ENCODE measurements at regions not wholly inside any gene's neighbourhood (a gene's known extent, or its start where the extent isn't known, plus 50 kb on each side); places are given as distances from the start of the nearest gene placed in this dataset.

DNA sequence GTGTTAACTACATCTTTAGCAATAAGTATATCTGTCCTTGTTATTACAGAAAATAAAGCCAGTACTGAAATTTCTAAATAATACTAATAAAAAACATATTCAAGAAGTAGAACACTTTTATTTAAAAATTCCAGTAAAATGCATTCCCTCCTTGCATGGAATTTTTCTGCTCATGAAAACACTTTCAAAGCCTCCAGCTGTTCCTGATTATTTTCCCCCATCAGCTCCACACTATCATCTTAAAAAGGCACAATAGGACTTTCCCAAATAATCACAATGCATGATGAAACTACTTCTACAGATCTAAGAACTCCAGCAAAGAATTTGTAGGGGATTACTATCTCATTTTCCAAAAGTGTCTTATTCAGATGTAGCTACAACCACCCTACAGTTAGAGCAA lies 162.6 kb upstream of the USP25 start:
- Histone ChIP-seq H3K27ac (ENCODE audit: low read depth in 1 of 2, low read length in 2 of 2) (no peak overlapping the region), H3K27me3 (ENCODE audit: control insufficient read depth in 1 of 2, insufficient read depth in 2 of 2, low read length in 1 of 2) (no peaks in the 10 kb centered on the region), H3K36me3 (ENCODE audit: control insufficient read depth in 1 of 2, insufficient read depth in 2 of 2, low read length in 1 of 2) (no peaks in the 10 kb centered on the region), H3K4me3 (ENCODE audit: low read length in 2 of 2) (no peak overlapping the region), H3K9me3 (ENCODE audit: control insufficient read depth, low read length) (peaks cover 1% of the 10 kb centered on the region), H3K4me1 (ENCODE audit: control insufficient read depth in 1 of 2, insufficient read depth in 2 of 2, low read length in 2 of 2) (no peaks in the 10 kb centered on the region)
- intact Hi-C loops (cut with DNase I): no loop called here
- no peak for DNase-seq
- no peak for ATAC-seq (ENCODE audit: low FRiP score)

DNA sequence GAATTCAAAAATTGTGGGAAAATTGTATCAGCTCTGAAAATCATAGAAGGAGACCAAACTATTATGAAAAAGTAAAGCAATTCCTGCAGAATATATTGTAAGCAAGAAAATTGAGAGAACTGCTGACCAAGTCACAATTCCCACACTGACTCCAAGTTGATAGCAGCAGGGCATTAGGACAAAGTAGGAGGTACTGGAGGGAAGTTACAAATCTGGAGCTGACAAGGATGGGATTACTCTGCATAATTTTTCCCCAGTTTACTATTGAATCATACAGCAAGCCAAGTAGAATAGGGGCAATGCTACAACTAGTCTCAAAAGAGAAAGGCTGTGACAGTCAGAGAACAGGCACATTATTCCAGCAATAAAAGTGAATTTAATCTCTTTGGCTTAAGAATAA lies 161.3 kb upstream of the USP25 start:
- Histone ChIP-seq H3K27me3 (ENCODE audit: control insufficient read depth in 1 of 2, insufficient read depth in 2 of 2, low read length in 1 of 2) (no peaks in the 10 kb centered on the region), H3K4me3 (ENCODE audit: low read length in 2 of 2) (no peak overlapping the region), H3K9me3 (ENCODE audit: control insufficient read depth, low read length) (peaks cover 1% of the 10 kb centered on the region), H3K4me1 (ENCODE audit: control insufficient read depth in 1 of 2, insufficient read depth in 2 of 2, low read length in 2 of 2) (no peaks in the 10 kb centered on the region), H3K27ac (ENCODE audit: low read depth in 1 of 2, low read length in 2 of 2) (no peak overlapping the region), H3K36me3 (ENCODE audit: control insufficient read depth in 1 of 2, insufficient read depth in 2 of 2, low read length in 1 of 2) (no peaks in the 10 kb centered on the region)
- no peak for DNase-seq
- ATAC-seq (ENCODE audit: low FRiP score): no peak
- intact Hi-C loops (cut with DNase I): no loop called here

DNA sequence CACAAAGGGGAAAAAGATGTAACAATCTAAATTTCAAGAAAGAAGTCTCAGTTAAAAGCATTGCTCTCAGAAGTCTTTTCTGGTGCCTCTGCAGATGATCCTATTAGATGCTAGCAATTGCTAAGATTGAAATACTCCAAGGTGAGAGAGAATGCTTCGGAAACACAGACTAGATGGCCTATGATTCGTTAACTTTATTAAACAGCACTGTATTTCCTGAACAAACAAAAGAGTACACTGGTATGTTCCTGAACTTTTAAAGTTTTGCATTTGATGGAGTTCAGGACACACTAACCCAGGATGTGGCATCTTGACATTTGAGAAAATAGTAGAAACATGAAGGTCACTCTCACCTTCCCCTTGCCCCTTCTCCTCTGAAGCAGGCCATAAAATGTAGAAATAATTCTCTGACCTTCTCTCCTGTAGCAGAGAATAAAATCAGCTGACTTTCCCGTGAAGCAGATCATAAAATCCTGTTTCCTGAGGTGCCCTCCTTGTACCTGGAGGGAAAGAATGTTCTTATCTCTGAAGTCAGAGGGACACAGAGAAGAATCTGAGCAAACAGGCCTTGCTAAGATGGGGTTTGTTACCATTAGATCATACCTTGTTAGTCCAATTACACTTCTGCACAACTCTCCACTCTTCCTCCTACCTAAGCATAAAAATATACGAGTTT lies 142.9 kb upstream of the USP25 start:
- WGBS, 2 donors: 83 to 89% methylated on average over 4 of the region's 4 CpGs

DNA sequence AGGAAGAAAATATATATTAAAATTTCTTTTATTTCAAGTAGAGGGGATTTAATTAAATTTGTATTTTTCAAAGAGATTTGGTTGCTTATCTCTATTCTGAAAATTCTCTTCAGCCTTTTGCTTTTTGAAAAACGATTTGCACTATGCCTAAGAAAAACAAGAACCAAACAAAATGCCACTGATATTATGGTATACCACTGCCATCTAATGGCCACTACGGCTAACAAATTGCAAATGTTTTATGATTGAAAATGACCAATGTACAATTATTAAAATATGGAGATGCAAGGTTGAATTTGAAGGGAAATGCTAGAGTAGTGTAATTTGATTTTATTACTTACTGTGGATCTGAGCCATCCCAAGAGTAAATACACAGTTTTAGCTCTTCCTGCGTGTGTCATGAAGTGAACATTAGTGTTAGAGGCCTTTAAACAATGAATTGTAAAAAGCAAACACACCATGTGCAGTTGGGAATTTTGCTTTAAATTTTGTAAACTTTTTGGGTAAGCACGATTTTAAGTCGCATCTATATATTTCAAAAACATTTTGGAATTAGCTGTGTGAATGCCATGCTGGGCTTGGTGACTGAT lies 137.4 kb upstream of the USP25 start:
- no peak for ATAC-seq (ENCODE audit: low FRiP score)

More for the DNA sequence above, 142.9 kb upstream of the USP25 start:
- no peak for DNase-seq
- intact Hi-C loops (cut with DNase I): no loop called here
- Histone ChIP-seq H3K27ac (ENCODE audit: low read depth in 1 of 2, low read length in 2 of 2) (no peak overlapping the region), H3K9me3 (ENCODE audit: control insufficient read depth, low read length) (no peaks in the 10 kb centered on the region), H3K27me3 (ENCODE audit: control insufficient read depth in 1 of 2, insufficient read depth in 2 of 2, low read length in 1 of 2) (no peaks in the 10 kb centered on the region), H3K36me3 (ENCODE audit: control insufficient read depth in 1 of 2, insufficient read depth in 2 of 2, low read length in 1 of 2) (no peaks in the 10 kb centered on the region), H3K4me1 (ENCODE audit: control insufficient read depth in 1 of 2, insufficient read depth in 2 of 2, low read length in 2 of 2) (no peaks in the 10 kb centered on the region), H3K4me3 (ENCODE audit: low read length in 2 of 2) (no peak overlapping the region)
- no peak for ATAC-seq (ENCODE audit: low FRiP score)

DNA sequence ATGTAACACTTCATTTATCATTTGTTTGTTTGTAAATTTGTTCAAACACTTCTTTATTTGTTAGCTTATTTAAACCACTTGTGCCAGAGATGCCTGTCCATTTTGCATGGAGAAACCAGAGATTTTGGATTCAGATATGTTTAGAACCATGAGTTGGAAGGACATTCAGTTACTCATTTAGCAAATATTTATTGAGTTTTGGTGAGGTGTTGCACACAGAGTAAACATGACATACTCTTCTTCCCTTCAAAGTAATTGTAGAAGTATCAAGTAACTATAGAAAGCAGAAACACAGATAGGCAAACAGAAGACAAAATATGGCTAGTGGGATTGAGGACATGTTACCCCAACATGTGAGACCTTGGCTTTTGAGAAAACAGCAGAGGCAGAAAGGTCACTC lies 136.8 kb upstream of the USP25 start:
- H3K9me3 ChIP-seq (ENCODE audit: control insufficient read depth, low read length): no peaks in the 10 kb centered on the region
- intact Hi-C loops (cut with DNase I): loop anchor here in 1 of 2 donors (10.0 kb wide), 1 partner anchor 1338 kb away; no protein-coding TSS in a partner anchor
- no peak for DNase-seq

More for the DNA sequence above, 137.4 kb upstream of the USP25 start:
- no peaks in the 10 kb centered on the region for H3K4me1 ChIP-seq (ENCODE audit: control insufficient read depth in 1 of 2, insufficient read depth in 2 of 2, low read length in 2 of 2)
- WGBS, 2 donors: 28 to 31% methylated on average over 5 of the region's 5 CpGs
- H3K36me3 ChIP-seq (ENCODE audit: control insufficient read depth in 1 of 2, insufficient read depth in 2 of 2, low read length in 1 of 2): no peaks in the 10 kb centered on the region
- H3K27me3 ChIP-seq (ENCODE audit: control insufficient read depth in 1 of 2, insufficient read depth in 2 of 2, low read length in 1 of 2): no peaks in the 10 kb centered on the region
- no peaks in the 10 kb centered on the region for H3K9me3 ChIP-seq (ENCODE audit: control insufficient read depth, low read length)
- no peak overlapping the region for H3K27ac ChIP-seq (ENCODE audit: low read depth in 1 of 2, low read length in 2 of 2)
- no peak for DNase-seq
- intact Hi-C loops (cut with DNase I): loop anchor here in 1 of 2 donors (10.0 kb wide), 1 partner anchor 1338 kb away; no protein-coding TSS in a partner anchor
- no peak overlapping the region for H3K4me3 ChIP-seq (ENCODE audit: low read length in 2 of 2)

DNA sequence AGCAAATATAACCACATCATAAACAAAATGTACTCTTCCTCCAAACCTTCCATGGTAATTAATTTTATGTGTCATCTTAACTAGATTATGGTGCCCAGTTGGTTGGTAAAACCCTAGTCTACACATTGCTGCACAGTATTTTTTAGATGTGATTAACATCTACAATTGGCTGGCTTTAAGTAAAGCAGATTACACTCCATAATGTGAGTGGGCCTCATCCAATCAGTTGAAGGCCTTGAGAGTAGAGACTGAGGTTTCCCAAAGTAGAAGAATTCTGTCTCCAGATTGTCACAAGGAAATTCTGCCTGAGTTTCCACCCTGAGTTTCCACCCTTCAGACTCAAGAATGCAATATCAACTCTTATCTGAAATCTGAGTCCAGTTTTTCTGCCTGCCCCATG lies 128.4 kb upstream of the USP25 start:
- H3K36me3 ChIP-seq (ENCODE audit: control insufficient read depth in 1 of 2, insufficient read depth in 2 of 2, low read length in 1 of 2): no peaks in the 10 kb centered on the region
- DNase-seq: no peak
- H3K9me3 ChIP-seq (ENCODE audit: control insufficient read depth, low read length): no peaks in the 10 kb centered on the region
- no peaks in the 10 kb centered on the region for H3K4me1 ChIP-seq (ENCODE audit: control insufficient read depth in 1 of 2, insufficient read depth in 2 of 2, low read length in 2 of 2)
- no peak overlapping the region for H3K4me3 ChIP-seq (ENCODE audit: low read length in 2 of 2)
- intact Hi-C loops (cut with DNase I): no loop called here
- H3K27me3 ChIP-seq (ENCODE audit: control insufficient read depth in 1 of 2, insufficient read depth in 2 of 2, low read length in 1 of 2): no peaks in the 10 kb centered on the region
- H3K27ac ChIP-seq (ENCODE audit: low read depth in 1 of 2, low read length in 2 of 2): no peak overlapping the region
- no peak for ATAC-seq (ENCODE audit: low FRiP score)

More for the DNA sequence above, 136.8 kb upstream of the USP25 start:
- no peak for ATAC-seq (ENCODE audit: low FRiP score)
- H3K27me3 ChIP-seq (ENCODE audit: control insufficient read depth in 1 of 2, insufficient read depth in 2 of 2, low read length in 1 of 2): no peaks in the 10 kb centered on the region
- H3K27ac ChIP-seq (ENCODE audit: low read depth in 1 of 2, low read length in 2 of 2): no peak overlapping the region
- H3K4me1 ChIP-seq (ENCODE audit: control insufficient read depth in 1 of 2, insufficient read depth in 2 of 2, low read length in 2 of 2): no peaks in the 10 kb centered on the region
- H3K36me3 ChIP-seq (ENCODE audit: control insufficient read depth in 1 of 2, insufficient read depth in 2 of 2, low read length in 1 of 2): no peaks in the 10 kb centered on the region
- no peak overlapping the region for H3K4me3 ChIP-seq (ENCODE audit: low read length in 2 of 2)

DNA sequence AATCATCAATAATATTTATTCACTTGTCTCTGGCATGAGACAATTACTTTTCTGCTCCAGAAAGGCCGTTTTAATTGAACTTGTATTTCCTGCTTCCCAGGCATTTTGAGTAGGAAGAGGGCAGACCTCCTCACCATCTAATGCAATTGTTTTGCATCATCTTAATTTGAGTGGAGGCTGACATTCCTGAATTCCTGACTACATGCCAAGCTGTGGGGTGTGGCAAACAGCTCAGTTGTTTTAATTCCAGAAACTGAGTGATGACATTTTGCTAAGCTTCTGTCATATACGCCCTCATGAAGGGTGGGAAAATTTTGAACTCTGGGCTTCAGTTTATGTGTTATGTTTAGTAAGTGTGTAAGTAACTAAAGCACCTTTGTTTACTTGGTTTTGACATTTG lies 125.4 kb upstream of the USP25 start:
- intact Hi-C loops (cut with DNase I): no loop called here
- WGBS, 2 donors: 25 to 28% methylated on average over 2 of the region's 2 CpGs
- no peaks in the 10 kb centered on the region for H3K36me3 ChIP-seq (ENCODE audit: control insufficient read depth in 1 of 2, insufficient read depth in 2 of 2, low read length in 1 of 2)
- ATAC-seq (ENCODE audit: low FRiP score): no peak
- no peaks in the 10 kb centered on the region for H3K4me1 ChIP-seq (ENCODE audit: control insufficient read depth in 1 of 2, insufficient read depth in 2 of 2, low read length in 2 of 2)
- H3K27me3 ChIP-seq (ENCODE audit: control insufficient read depth in 1 of 2, insufficient read depth in 2 of 2, low read length in 1 of 2): no peaks in the 10 kb centered on the region
- H3K9me3 ChIP-seq (ENCODE audit: control insufficient read depth, low read length): no peaks in the 10 kb centered on the region
- no peak for DNase-seq
- no peak overlapping the region for H3K27ac ChIP-seq (ENCODE audit: low read depth in 1 of 2, low read length in 2 of 2)
- H3K4me3 ChIP-seq (ENCODE audit: low read length in 2 of 2): no peak overlapping the region

DNA sequence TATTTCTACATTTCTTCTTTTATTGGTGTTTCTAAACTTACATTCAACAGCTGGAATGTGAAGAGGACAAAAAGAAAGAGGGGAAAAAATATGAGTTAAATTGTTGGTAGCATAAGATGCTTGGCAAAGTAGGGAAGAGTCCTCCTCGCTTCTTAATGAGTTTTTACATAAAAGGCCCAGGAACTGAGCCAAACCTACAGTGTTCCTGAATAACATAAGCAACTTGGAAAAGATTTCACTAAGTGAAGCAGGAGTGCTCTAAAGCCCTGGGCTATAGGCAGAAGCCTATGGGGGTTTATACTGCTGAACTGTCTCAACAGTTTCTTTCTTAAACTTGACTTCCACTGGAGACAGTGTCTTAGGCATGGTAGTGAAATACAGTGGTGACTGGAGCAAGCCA lies 115.0 kb upstream of the USP25 start:
- no peaks in the 10 kb centered on the region for H3K4me1 ChIP-seq (ENCODE audit: control insufficient read depth in 1 of 2, insufficient read depth in 2 of 2, low read length in 2 of 2)
- H3K27me3 ChIP-seq (ENCODE audit: control insufficient read depth in 1 of 2, insufficient read depth in 2 of 2, low read length in 1 of 2): no peaks in the 10 kb centered on the region
- DNase-seq: no peak
- WGBS, 2 donors: 26 to 53% methylated on average over 1 of the region's 1 CpG
- ATAC-seq (ENCODE audit: low FRiP score): no peak
- no peak overlapping the region for H3K4me3 ChIP-seq (ENCODE audit: low read length in 2 of 2)
- H3K27ac ChIP-seq (ENCODE audit: low read depth in 1 of 2, low read length in 2 of 2): no peak overlapping the region
- intact Hi-C loops (cut with DNase I): no loop called here
- no peaks in the 10 kb centered on the region for H3K9me3 ChIP-seq (ENCODE audit: control insufficient read depth, low read length)
- H3K36me3 ChIP-seq (ENCODE audit: control insufficient read depth in 1 of 2, insufficient read depth in 2 of 2, low read length in 1 of 2): no peaks in the 10 kb centered on the region

DNA sequence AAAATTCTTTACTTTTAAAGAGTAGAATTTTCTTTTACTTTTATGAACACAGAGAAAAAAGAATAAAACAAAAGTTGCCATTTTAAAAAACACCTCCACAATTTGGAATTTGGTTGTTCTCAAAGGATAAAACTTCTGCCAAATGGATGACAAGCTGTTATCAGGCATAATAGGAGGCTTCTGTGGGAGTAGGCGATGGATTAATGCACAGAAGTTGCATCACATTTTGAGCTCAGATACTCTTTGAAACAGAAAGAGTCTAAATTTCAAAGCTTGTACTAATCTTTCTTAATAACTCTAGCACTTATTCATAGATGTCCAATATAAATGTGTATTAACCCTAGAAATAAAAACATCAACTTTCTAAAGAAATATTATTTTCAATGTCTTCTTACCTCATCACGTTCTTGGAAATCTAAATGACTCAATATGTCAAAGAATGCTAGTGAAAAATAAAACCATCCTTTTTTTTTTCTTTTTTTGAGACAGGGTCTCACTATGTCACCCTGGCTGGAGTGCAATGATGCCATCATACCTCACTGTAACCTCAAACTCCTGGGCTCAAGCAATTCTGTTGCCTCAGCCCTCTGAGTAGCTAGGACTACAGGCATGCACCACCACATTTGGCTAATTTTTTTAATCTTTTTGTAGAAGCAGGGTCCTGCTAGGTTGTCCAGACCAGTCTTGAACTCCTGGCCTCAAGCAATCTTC lies 112.8 kb upstream of the USP25 start:
- Histone ChIP-seq H3K4me3 (ENCODE audit: low read length in 2 of 2) (no peak overlapping the region), H3K9me3 (ENCODE audit: control insufficient read depth, low read length) (no peaks in the 10 kb centered on the region), H3K36me3 (ENCODE audit: control insufficient read depth in 1 of 2, insufficient read depth in 2 of 2, low read length in 1 of 2) (no peaks in the 10 kb centered on the region), H3K27ac (ENCODE audit: low read depth in 1 of 2, low read length in 2 of 2) (no peak overlapping the region), H3K4me1 (ENCODE audit: control insufficient read depth in 1 of 2, insufficient read depth in 2 of 2, low read length in 2 of 2) (no peaks in the 10 kb centered on the region), H3K27me3 (ENCODE audit: control insufficient read depth in 1 of 2, insufficient read depth in 2 of 2, low read length in 1 of 2) (no peaks in the 10 kb centered on the region)
- WGBS, 2 donors: 47 to 59% methylated on average over 2 of the region's 2 CpGs
- ATAC-seq (ENCODE audit: low FRiP score): no peak
- intact Hi-C loops (cut with DNase I): no loop called here
- no peak for DNase-seq
